Hepatocyte (in vitro differentiated cells): ENCODE measurements at regions not wholly inside any gene's neighbourhood (a gene's known extent, or its start where the extent isn't known, plus 50 kb on each side); places are given as distances from the start of the nearest gene placed in this dataset.

Source experiments
- CTCF ChIP-seq: fragments of 200-600 bp; sonication (generic); IDR thresholded peaks from 2 replicates; pipeline ENCODE4 v1.5.1; 2016; ENCODE audit warnings: antibody characterized with exemption, mild to moderate bottlenecking; ENCODE audit not compliant: poor library complexity
- EZH2 ChIP-seq: fragments of 200-600 bp; sonication (generic); IDR thresholded peaks from 2 replicates; pipeline ENCODE4 v1.6.1; 2016; ENCODE audit warnings: antibody characterized with exemption, mild to moderate bottlenecking, borderline replicate concordance
- EZH2phosphoT487 ChIP-seq: fragments of 200-600 bp; sonication (generic); IDR thresholded peaks from one replicate; pipeline ENCODE4 v1.6.1; 2018; ENCODE audit warnings: antibody characterized with exemption, mild to moderate bottlenecking, low read depth, moderate library complexity; ENCODE audit not compliant: unreplicated experiment, severe bottlenecking

- TF ChIP-seq CTCF, result no peak
- TF ChIP-seq EZH2, result no peak
- TF ChIP-seq EZH2phosphoT487, result no peak
Observed at GRCh38 chr2:157938556-157938955, 62.4 kb upstream of the ACVR1 start.
